Lower leg skin (tissue), 4 donors: ENCODE measurements at regions not wholly inside any gene's neighbourhood (a gene's known extent, or its start where the extent isn't known, plus 50 kb on each side); places are given as distances from the start of the nearest gene placed in this dataset.

ENCODE experiments used
- DNase-seq, 2 donors: peaks; one replicate each; pipeline ENCODE4 v3.0.0-alpha.2; 2019; ENCODE audit warnings: low spot score in 2 of 2
- H3K4me3 ChIP-seq: fragments of 200-600 bp; sonication (generic); 2 replicates; pipeline ENCODE4 v1.5.1; 2017; ENCODE audit warnings: mild to moderate bottlenecking, low read depth; ENCODE audit not compliant: poor library complexity, severe bottlenecking
- POLR2A ChIP-seq, 2 donors: fragments of 450-650 bp; IDR thresholded peaks; one replicate each; pipeline ENCODE4 v1.6.1; 2016 to 2017; ENCODE audit warnings: antibody characterized with exemption in 2 of 2, mild to moderate bottlenecking in 1 of 2, moderate library complexity in 1 of 2
- WGBS, 2 donors: methylation state at CpG; one replicate each; pipeline ENCODE4 v1.1.5; 2018; 5-methylcytosine and 5-hydroxymethylcytosine counted together
- intact Hi-C: fragments of 100-400 bp; cut with DNase I; formaldehyde crosslinking; loops from one replicate; pipeline ENCODE4 v1.15.0; 2023; ENCODE audit warnings: low total_unique reads
- TF ChIP-seq, protein P1 (sequence below), 3 donors: fragments of 450-650 bp; IDR thresholded peaks; one replicate each; pipeline ENCODE4 v1.5.1; 2016; ENCODE audit warnings: antibody characterized with exemption in 3 of 3, mild to moderate bottlenecking in 3 of 3, moderate library complexity in 2 of 3

- no peak for TF ChIP-seq POLR2A (IDR thresholded peaks at IDR 0.05)
- TF ChIP-seq, protein P1, sequence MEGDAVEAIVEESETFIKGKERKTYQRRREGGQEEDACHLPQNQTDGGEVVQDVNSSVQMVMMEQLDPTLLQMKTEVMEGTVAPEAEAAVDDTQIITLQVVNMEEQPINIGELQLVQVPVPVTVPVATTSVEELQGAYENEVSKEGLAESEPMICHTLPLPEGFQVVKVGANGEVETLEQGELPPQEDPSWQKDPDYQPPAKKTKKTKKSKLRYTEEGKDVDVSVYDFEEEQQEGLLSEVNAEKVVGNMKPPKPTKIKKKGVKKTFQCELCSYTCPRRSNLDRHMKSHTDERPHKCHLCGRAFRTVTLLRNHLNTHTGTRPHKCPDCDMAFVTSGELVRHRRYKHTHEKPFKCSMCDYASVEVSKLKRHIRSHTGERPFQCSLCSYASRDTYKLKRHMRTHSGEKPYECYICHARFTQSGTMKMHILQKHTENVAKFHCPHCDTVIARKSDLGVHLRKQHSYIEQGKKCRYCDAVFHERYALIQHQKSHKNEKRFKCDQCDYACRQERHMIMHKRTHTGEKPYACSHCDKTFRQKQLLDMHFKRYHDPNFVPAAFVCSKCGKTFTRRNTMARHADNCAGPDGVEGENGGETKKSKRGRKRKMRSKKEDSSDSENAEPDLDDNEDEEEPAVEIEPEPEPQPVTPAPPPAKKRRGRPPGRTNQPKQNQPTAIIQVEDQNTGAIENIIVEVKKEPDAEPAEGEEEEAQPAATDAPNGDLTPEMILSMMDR (IDR thresholded peaks at IDR 0.05), result no peak
Measured at GRCh38 chr3:72447059-72447946, 400.9 kb downstream of the SHQ1 start.

DNA sequence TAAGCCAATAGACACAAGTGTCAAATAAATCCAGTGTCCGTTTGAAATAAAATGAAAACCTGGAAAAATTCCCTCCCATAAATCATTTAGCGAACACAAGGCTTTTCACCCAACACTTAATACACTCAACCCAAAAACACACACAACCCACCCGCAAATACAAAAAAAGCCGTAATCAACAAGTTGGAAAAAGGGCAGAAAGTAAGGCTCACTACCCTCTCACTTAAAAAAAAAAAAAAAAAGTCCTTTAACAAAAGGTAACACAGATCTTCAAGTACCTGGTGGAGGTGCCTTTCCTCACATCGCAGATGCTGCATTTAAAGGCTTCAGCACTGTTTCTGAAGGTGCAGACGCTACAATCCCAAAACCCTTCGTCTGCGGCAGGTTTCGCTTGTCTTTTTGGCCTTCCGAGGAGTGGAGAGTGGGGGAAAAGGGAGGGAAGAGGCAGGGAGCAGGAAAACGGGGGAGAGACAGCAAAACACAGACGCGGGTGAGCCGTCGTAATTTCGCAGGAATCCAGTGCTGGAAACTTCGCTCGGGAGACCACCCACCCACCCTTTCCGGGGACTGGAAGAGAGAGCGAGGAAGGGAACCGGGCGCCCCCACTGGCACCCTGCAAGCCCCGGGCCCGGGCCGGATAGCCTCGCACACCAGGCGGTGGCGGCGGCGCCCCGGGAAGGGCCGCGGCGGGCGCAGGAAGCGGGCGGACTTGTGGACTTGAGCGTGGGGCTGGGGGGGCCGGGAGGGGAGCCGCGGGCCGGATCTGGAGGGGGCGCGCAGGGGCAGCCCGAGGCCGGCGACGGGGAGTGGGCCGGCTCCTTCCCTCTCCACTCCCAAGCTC lies 401.8 kb downstream of the SHQ1 start, which contains the start of gene RYBP:
Gene RYBP, minus strand, starts transcription at position 404 of the 841 bp plus-strand sequence.
- intact Hi-C loops, result no loop called here
- 1% methylated on average over 21 to 25 of the region's 49 CpGs for WGBS, 2 donors
- H3K4me3 ChIP-seq, result peak within 1 kb of the TSS; percentile 85
- DNase-seq, result peak; percentile 36 to 90
- TF ChIP-seq, protein P1 (IDR thresholded peaks at IDR 0.05), result no peak
- TF ChIP-seq POLR2A (IDR thresholded peaks at IDR 0.05), result no peak

More at GRCh38 chr3:72447059-72447946, 400.9 kb downstream of the SHQ1 start:
- intact Hi-C loops, result no loop called here
- 7 to 12% methylated on average over 19 to 37 of the region's 97 CpGs for WGBS, 2 donors
- H3K4me3 ChIP-seq, result peak overlapping the region; percentile 32
- peak; percentile 84 to 98 for DNase-seq

DNA sequence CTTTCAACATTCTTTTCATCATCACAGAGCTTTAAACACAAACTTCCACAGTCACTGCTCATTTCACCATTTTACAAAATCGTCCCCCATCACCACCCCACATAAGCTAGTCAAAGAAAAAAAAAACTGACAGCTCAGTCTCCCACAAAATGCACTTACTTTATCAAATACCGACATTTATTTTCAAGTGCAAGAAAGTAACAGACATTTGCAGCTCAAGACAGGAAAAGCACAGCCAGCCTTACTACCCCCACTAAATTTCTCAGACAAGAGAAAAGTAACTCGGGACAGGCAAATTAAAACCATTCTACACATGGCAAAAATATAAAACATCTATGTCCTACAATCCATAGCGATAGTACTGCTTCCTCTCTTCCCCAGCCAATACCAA lies 402.4 kb downstream of the SHQ1 start:
- TF ChIP-seq POLR2A (IDR thresholded peaks at IDR 0.05), result no peak
- TF ChIP-seq, protein P1 (IDR thresholded peaks at IDR 0.05), result no peak
- intact Hi-C loops, result no loop called here
- 5 to 10% methylated on average over 4 of the region's 4 CpGs for WGBS, 2 donors
- H3K4me3 ChIP-seq, result peak overlapping the region; percentile 85
- no peak for DNase-seq

DNA sequence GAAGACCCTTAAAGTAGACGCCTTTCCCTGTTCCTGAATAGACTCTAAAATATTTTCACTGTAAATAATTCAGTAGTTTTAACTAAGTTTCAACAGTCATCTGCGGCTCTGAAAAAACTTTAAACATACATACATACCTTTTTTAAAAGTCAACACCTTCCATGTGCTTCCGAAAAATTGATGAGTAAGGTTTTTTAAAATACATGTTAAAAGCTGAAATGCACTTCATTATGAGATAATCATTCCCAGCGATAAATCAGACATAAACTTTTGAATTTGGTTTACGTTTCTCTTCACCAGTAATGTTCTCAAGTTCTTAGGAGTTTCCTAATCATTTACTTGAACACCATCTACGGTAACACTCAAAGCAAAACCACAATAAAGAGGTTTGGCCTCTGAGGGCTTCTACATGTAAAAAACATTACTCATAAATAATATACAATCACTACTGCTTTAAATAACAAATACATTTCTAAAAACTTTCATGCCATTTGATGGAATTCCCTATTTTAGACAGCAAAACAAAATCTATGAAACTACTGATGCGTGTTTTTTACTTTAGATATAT lies 403.5 kb downstream of the SHQ1 start:
- 69 to 75% methylated on average over 7 of the region's 7 CpGs for WGBS, 2 donors
- no peak overlapping the region for H3K4me3 ChIP-seq
- intact Hi-C loops, result no loop called here
- TF ChIP-seq POLR2A (IDR thresholded peaks at IDR 0.05), result no peak
- TF ChIP-seq, protein P1 (IDR thresholded peaks at IDR 0.05), result no peak
- DNase-seq, result no peak

DNA sequence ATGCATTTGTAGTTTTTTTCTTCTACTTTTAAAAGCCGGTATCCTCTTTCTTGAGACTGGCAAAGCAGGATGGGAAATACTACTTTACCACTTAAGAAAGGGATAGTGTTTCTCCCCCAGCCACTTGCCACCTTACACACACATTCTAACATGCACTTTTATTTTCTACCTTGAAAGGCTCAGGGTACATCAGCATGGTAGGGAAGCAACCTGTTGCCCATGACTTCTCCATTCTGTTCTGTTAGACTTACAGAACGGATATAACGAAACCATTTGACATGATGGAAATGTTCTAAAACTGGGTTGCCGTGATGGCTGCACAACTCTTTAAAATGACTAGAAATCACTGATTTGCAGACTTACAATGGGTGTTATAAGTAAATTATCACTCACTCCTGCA lies 405.5 kb downstream of the SHQ1 start:
- 82 to 92% methylated on average over 4 of the region's 4 CpGs for WGBS, 2 donors
- intact Hi-C loops, result no loop called here
- H3K4me3 ChIP-seq, result no peak overlapping the region
- TF ChIP-seq, protein P1 (IDR thresholded peaks at IDR 0.05), result no peak
- no peak for TF ChIP-seq POLR2A (IDR thresholded peaks at IDR 0.05)
- DNase-seq, result no peak
